GM23248 (cell line): ENCODE measurements at regions not wholly inside any gene's neighbourhood (a gene's known extent, or its start where the extent isn't known, plus 50 kb on each side); places are given as distances from the start of the nearest gene placed in this dataset.

Experiments
- EZH2 ChIP-seq: fragments of 200-600 bp; sonication (generic); IDR thresholded peaks from 2 replicates; pipeline ENCODE4 v1.6.1; 2018; ENCODE audit warnings: antibody characterized with exemption, mild to moderate bottlenecking; ENCODE audit not compliant: insufficient read depth, poor library complexity, severe bottlenecking
- EZH2phosphoT487 ChIP-seq: fragments of 200-600 bp; sonication (generic); IDR thresholded peaks from 2 replicates; pipeline ENCODE4 v1.6.1; 2018; ENCODE audit warnings: antibody characterized with exemption, moderate library complexity, mild to moderate bottlenecking, low read depth; ENCODE audit not compliant: insufficient read depth

DNA sequence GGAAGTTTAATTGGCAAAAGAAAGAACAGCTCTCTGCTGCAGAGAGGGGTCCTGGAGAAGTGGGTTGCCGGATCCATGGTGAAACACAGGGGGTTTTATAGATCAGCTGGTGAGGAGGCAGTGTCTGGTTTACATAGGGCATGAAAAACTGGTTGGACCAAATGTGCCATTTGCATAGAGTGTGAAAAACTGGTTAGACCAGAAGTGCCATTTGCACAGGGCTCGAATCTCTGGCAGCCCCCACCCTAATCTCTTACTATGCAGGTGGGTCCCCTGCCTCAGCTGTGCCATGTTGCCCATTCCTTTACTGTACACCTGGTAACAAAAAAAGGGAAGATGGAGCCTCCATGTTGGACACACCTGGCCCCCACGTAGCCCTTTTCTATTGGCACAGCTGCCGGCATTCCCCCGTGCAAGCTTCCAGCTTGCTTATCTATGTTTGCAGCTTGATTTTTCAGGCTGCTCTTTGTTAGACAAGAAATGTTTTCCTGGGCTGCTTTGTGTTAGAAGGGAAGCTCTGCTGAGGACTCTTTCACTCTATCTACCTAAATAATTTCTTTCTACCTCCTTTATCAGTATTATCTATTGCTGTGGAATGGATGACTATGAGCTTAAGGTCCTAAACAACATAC lies 61.1 kb upstream of the TMEM132D start:
- no peak for TF ChIP-seq EZH2
- TF ChIP-seq EZH2phosphoT487: no peak
